HL-60/S4 treated with retinoic acid at 250 ng/mL for 4 days and 3 days (cell line): ENCODE measurements at regions not wholly inside any gene's neighbourhood (a gene's known extent, or its start where the extent isn't known, plus 50 kb on each side); places are given as distances from the start of the nearest gene placed in this dataset.
"Not testable (repeated sequence)": the region's sequence is repeated elsewhere in the genome, so short reads cannot be mapped to it uniquely, and the experiment has no call there.

Source experiments
- in situ Hi-C: fragments of 300-500 bp; cut with MboI; formaldehyde crosslinking; loops from 2 replicates; pipeline ENCODE4 v1.7.0; 2022; ENCODE audit warnings: low sequenced_read_pairs

- in situ Hi-C loops, result no loop called here
Measured at GRCh38 chr7:12930534-12930933, 243.1 kb downstream of the ARL4A start.

- in situ Hi-C loops, result not testable (repeated sequence)
Measured at GRCh38 chr7:12931465-12931864, 244.0 kb downstream of the ARL4A start.

- in situ Hi-C loops, result no loop called here
Measured at GRCh38 chr7:12939694-12940093, 252.3 kb downstream of the ARL4A start.

GRCh38 chr7:12941512-12941911 lies 254.1 kb downstream of the ARL4A start:
- in situ Hi-C loops, result no loop called here

- in situ Hi-C loops, result no loop called here
Measured at GRCh38 chr7:12942609-12943008, 255.2 kb downstream of the ARL4A start.

GRCh38 chr7:12943781-12944180 lies 256.3 kb downstream of the ARL4A start:
- in situ Hi-C loops, result no loop called here

- in situ Hi-C loops, result no loop called here
Measured at GRCh38 chr7:12945901-12946300, 258.5 kb downstream of the ARL4A start.

GRCh38 chr7:12947465-12947864 lies 260.0 kb downstream of the ARL4A start:
- in situ Hi-C loops, result no loop called here

GRCh38 chr7:12949060-12949931 lies 261.9 kb downstream of the ARL4A start:
- in situ Hi-C loops, result no loop called here

- in situ Hi-C loops, result no loop called here
Measured at GRCh38 chr7:12951397-12951801, 264.0 kb downstream of the ARL4A start.

GRCh38 chr7:12954380-12955033 lies 267.1 kb downstream of the ARL4A start:
- in situ Hi-C loops, result no loop called here

GRCh38 chr7:12957487-12957886 lies 270.1 kb downstream of the ARL4A start:
- in situ Hi-C loops, result no loop called here

- in situ Hi-C loops, result no loop called here
Measured at GRCh38 chr7:12961910-12962480, 274.6 kb downstream of the ARL4A start.

GRCh38 chr7:12963435-12963834 lies 276.0 kb downstream of the ARL4A start:
- in situ Hi-C loops, result no loop called here

GRCh38 chr7:12964836-12965235 lies 277.4 kb downstream of the ARL4A start:
- in situ Hi-C loops, result no loop called here

- in situ Hi-C loops, result no loop called here
Measured at GRCh38 chr7:12965767-12966166, 278.3 kb downstream of the ARL4A start.

GRCh38 chr7:12967322-12967721 lies 279.9 kb downstream of the ARL4A start:
- in situ Hi-C loops, result no loop called here

- in situ Hi-C loops, result no loop called here
Measured at GRCh38 chr7:12968836-12969422, 281.5 kb downstream of the ARL4A start.

- in situ Hi-C loops, result no loop called here
Measured at GRCh38 chr7:12970626-12971025, 283.2 kb downstream of the ARL4A start.

GRCh38 chr7:12974451-12975166 lies 287.2 kb downstream of the ARL4A start:
- in situ Hi-C loops, result no loop called here

- in situ Hi-C loops, result no loop called here
Measured at GRCh38 chr7:12975412-12975811, 288.0 kb downstream of the ARL4A start.
